ENCODE measurements at regions not wholly inside any gene's neighbourhood (a gene's known extent, or its start where the extent isn't known, plus 50 kb on each side); places are given as distances from the start of the nearest gene placed in this dataset.

- no peaks in the 10 kb centered on the region for H3K79me1 ChIP-seq (ENCODE audit: low read depth, low read length)
- no peak overlapping the region for H3K9ac ChIP-seq (replicated peaks in 1 of 4; ENCODE audit: extremely low read depth in 1 of 4, low read depth in 3 of 4, low read length in 3 of 4)
- H3K23me2 ChIP-seq (ENCODE audit: low read depth, low read length), result no peaks in the 10 kb centered on the region; the same call in 1 of the 2 replicates
- H2BK20ac ChIP-seq (ENCODE audit: low read length), result no peak overlapping the region; the same call in 1 of the 2 replicates
- H2AFZ ChIP-seq (ENCODE audit: low read length), result no peak overlapping the region
- H4K5ac ChIP-seq (ENCODE audit: insufficient read length, low read depth, low read length), result no peak overlapping the region
- no peaks in the 10 kb centered on the region for H3K27me3 ChIP-seq (replicated peaks in 1 of 4; ENCODE audit: control insufficient read depth in 3 of 4, extremely low read depth in 1 of 4, insufficient read depth in 3 of 4, low read length in 3 of 4)
- ChIA-PET POLR2A (ENCODE audit: partially characterized antibody) (no interaction called here), CTCF (ENCODE audit: partially characterized antibody) (interaction anchor here (0.6 to 0.8 kb wide), 2 partner anchors 14 to 17 kb away, joined by 3 read pairs; no protein-coding TSS in a partner anchor)
- no peak overlapping the region for H2BK5ac ChIP-seq (ENCODE audit: low read depth, low read length)
- H3K4me1 ChIP-seq (replicated peaks in 1 of 4; ENCODE audit: control insufficient read depth in 3 of 4, insufficient read depth in 4 of 4, low read length in 3 of 4), result peaks cover 0 to 3% (median 0%) of the 10 kb centered on the region in 4 experiments; a peak in 1 of 7 replicates
- H2BK12ac ChIP-seq (ENCODE audit: low read depth, low read length), result no peak overlapping the region
- H2BK120ac ChIP-seq (replicated peaks; ENCODE audit: low read depth, low read length), result no peak overlapping the region
- H3K36me3 ChIP-seq (ENCODE audit: control insufficient read depth in 2 of 4, insufficient read depth in 4 of 4, low read length in 3 of 4), result no peaks in the 10 kb centered on the region
- H3K27ac ChIP-seq (ENCODE audit: low read depth, low read length), result no peak overlapping the region
- no peak overlapping the region for H3K4me3 ChIP-seq (ENCODE audit: extremely low read depth in 1 of 4, insufficient read depth in 2 of 4, low read depth in 3 of 4, low read length in 4 of 4)
- WGBS, 2 experiments (ENCODE audit: extremely low coverage in 1 of 2, insufficient coverage in 1 of 2, insufficient read length in 1 of 2, insufficient replicate concordance in 2 of 2, low coverage in 1 of 2, low lambda C conversion rate in 2 of 2, missing lambda C conversion rate in 1 of 2), result 88% methylated on average over 3 of the region's 3 CpGs; no CpG with 5 or more reads in 1 of the 2 experiments
- DNase-seq (ENCODE audit: low read depth in 1 of 2, low spot score in 2 of 2), result no peak
- no peak for FAIRE-seq
- no peak overlapping the region for H4K91ac ChIP-seq (replicated peaks; ENCODE audit: insufficient read length, low read length)
- H3K4ac ChIP-seq (replicated peaks; ENCODE audit: insufficient read length, low read depth, low read length), result no peak overlapping the region
- no peak overlapping the region for H3K14ac ChIP-seq (ENCODE audit: insufficient read length)
- no peaks in the 10 kb centered on the region for H3K9me3 ChIP-seq (ENCODE audit: insufficient read depth in 2 of 2, low read depth in 1 of 2, low read length in 1 of 2)
- H3K18ac ChIP-seq (ENCODE audit: extremely low read depth, low read length), result no peak overlapping the region
- H3K56ac ChIP-seq (replicated peaks; ENCODE audit: insufficient read length, low read depth, low read length), result no peak overlapping the region
- no peaks in the 10 kb centered on the region for H3K79me2 ChIP-seq (ENCODE audit: control insufficient read depth in 1 of 2, insufficient read depth in 2 of 2, low read length in 2 of 2)
- no peak overlapping the region for H3K23ac ChIP-seq (ENCODE audit: insufficient read length)
- no peak overlapping the region for H2AK5ac ChIP-seq (ENCODE audit: low read depth, low read length)
- no peak for TF ChIP-seq SRF (IDR thresholded peaks at IDR 0.05; ENCODE audit: low read depth, low read length)
- TF ChIP-seq POU5F1 (IDR thresholded peaks at IDR 0.05; ENCODE audit: low read depth, low read length), result no peak
- no peak for TF ChIP-seq EP300 (IDR thresholded peaks at IDR 0.05; ENCODE audit: borderline replicate concordance in 1 of 2, low read depth in 2 of 2, low read length in 2 of 2)
- TF ChIP-seq SP2 (IDR thresholded peaks at IDR 0.05; ENCODE audit: low read length), result no peak
- no peak for TF ChIP-seq POLR2AphosphoS5 (IDR thresholded peaks at IDR 0.05; ENCODE audit: low read depth, low read length)
- no peak for TF ChIP-seq SP4 (IDR thresholded peaks at IDR 0.05; ENCODE audit: low read length)
- no peak for TF ChIP-seq MAFK (IDR thresholded peaks at IDR 0.05; ENCODE audit: low read depth, low read length)
- no peak overlapping the region for H2BK15ac ChIP-seq (ENCODE audit: low read length)
- H4K20me1 ChIP-seq (replicated peaks in 1 of 2; ENCODE audit: control insufficient read depth in 1 of 2, insufficient read depth in 2 of 2, low read length in 2 of 2), result no peaks in the 10 kb centered on the region
- no peak overlapping the region for H3K4me2 ChIP-seq (ENCODE audit: insufficient read depth in 1 of 2, low read depth in 2 of 2, low read length in 2 of 2)
- no peak overlapping the region for H4K8ac ChIP-seq (ENCODE audit: extremely low read depth, insufficient read depth, low read length)
These were observed 214.4 kb downstream of the PCSK1 start for GRCh38 chr5:96218653-96219052.

All from H1 (cell line).